HepG2 (cell line): ENCODE measurements at regions not wholly inside any gene's neighbourhood (a gene's known extent, or its start where the extent isn't known, plus 50 kb on each side); places are given as distances from the start of the nearest gene placed in this dataset.

ENCODE experiments used
- ATAC-seq: fragments of 200-7000 bp; cut with Tn5 transposase; 3 replicates; pipeline ENCODE4 v1.9.1; 2020; ENCODE audit warnings: mild to moderate bottlenecking, moderate library complexity
- BruUV-seq: library from RNA; stranded (reverse); fragments of 400-500 nt; replicated peaks from 2 replicates; lab custom pipeline; 2021; lab: Mats Ljungman, UMichigan
- CTCF ChIA-PET: fragments of 300-600 bp; formaldehyde crosslinking; extraction: SDS; loops from one replicate; lab custom pipeline; 2021; ENCODE audit warnings: low total read pairs, inconsistent platforms, low intra/inter-chr PET ratio; lab: Yijun Ruan, JAX
- POLR2A ChIA-PET: fragments of 350-600 bp; sonication (Branson Sonifier 250); formaldehyde crosslinking; loops from one replicate; lab custom pipeline; 2020; ENCODE audit warnings: antibody characterized with exemption, inconsistent platforms; lab: Yijun Ruan, JAX
- DNase-seq: peaks from one replicate; pipeline ENCODE4 v3.0.0-alpha.2; 2015; ENCODE audit warnings: low spot score
- FAIRE-seq: peaks from 3 replicates; lab custom pipeline; 2011; peaks lifted over from hg19 to GRCh38; lab: Jason Lieb, UNC
- H2AFZ ChIP-seq: one replicate; pipeline ENCODE4 v1.6.1; 2011; ENCODE audit warnings: low read length, inconsistent platforms
- H3K27ac ChIP-seq: fragments of 300-600 bp; 3 replicates; pipeline ENCODE4 v1.8.0; 2011; ENCODE audit warnings: mixed run types, mild to moderate bottlenecking, mixed read lengths, low read length, inconsistent platforms; ENCODE audit not compliant: insufficient read depth; ENCODE audit errors: extremely low read length
- H3K27me3 ChIP-seq, 2 experiments: fragments of 200-600 bp in 1 of 2; 2 replicates in 1 of 2; 3 replicates in 1 of 2; pipeline versions ENCODE4 v1.6.0 to v1.8.0; 2011; ENCODE audit warnings: low read length in 2 of 2, mild to moderate bottlenecking in 2 of 2, moderate library complexity in 2 of 2, inconsistent platforms in 1 of 2; ENCODE audit not compliant: insufficient read depth in 2 of 2, control insufficient read depth in 1 of 2
- H3K36me3 ChIP-seq, 2 experiments: fragments of 200-600 bp in 1 of 2; replicated peaks in 1 of 2; 2 replicates in 1 of 2; 3 replicates in 1 of 2; pipeline versions ENCODE4 v1.5.1 to v1.8.0; 2011; ENCODE audit warnings: low read length in 2 of 2, inconsistent platforms in 1 of 2; ENCODE audit not compliant: insufficient read depth in 2 of 2, control insufficient read depth in 1 of 2
- H3K4me1 ChIP-seq: 2 replicates; pipeline ENCODE4 v1.5.1; 2012; ENCODE audit warnings: low read length, inconsistent platforms; ENCODE audit not compliant: insufficient read depth
- H3K4me2 ChIP-seq: 2 replicates; pipeline ENCODE4 v1.6.0; 2011; ENCODE audit warnings: low read depth, low read length, inconsistent platforms
- H3K4me3 ChIP-seq, 3 experiments: fragments of 200-600 bp in 1 of 3; sonication (generic), shearing (Covaris generic) in 1 of 3; replicated peaks in 1 of 3; 2 replicates each; pipeline ENCODE4 v1.5.1; 2011 to 2016; ENCODE audit warnings: low read length in 3 of 3, inconsistent platforms in 2 of 3, low read depth in 2 of 3, mild to moderate bottlenecking in 2 of 3, control low read depth in 1 of 3, mixed read lengths in 1 of 3; ENCODE audit not compliant: insufficient read depth in 1 of 3
- H3K79me2 ChIP-seq: one replicate; pipeline ENCODE4 v1.6.1; 2011; ENCODE audit warnings: low read length, inconsistent platforms; ENCODE audit not compliant: insufficient read depth
- H3K9ac ChIP-seq: 2 replicates; pipeline ENCODE4 v1.6.0; 2011; ENCODE audit warnings: mild to moderate bottlenecking, low read depth, low read length, inconsistent platforms; ENCODE audit not compliant: insufficient read depth
- H3K9me3 ChIP-seq: 2 replicates; pipeline ENCODE4 v1.5.1; 2012; ENCODE audit warnings: mild to moderate bottlenecking, low read length
- H4K20me1 ChIP-seq: 2 replicates; pipeline ENCODE4 v1.6.0; 2011; ENCODE audit warnings: inconsistent platforms, mild to moderate bottlenecking, low read length, moderate library complexity; ENCODE audit not compliant: insufficient read depth
- ASH2L ChIP-seq: fragments of 300-600, 200-600 bp; sonication (generic); IDR thresholded peaks from 2 replicates; pipeline ENCODE4 v1.7.0; 2017; ENCODE audit warnings: low read depth, mild to moderate bottlenecking, moderate library complexity, mixed read lengths, low read length; ENCODE audit not compliant: insufficient read length
- ETV6 ChIP-seq: sonication (generic); formaldehyde crosslinking; conservative IDR thresholded peaks from 2 replicates; pipeline ENCODE4 v1.4.0; 2020; ENCODE audit warnings: missing genetic modification reagents
- GTF3A ChIP-seq: sonication (generic); formaldehyde crosslinking; conservative IDR thresholded peaks from 2 replicates; pipeline ENCODE4 v1.4.0; 2020; ENCODE audit warnings: mild to moderate bottlenecking, missing genetic modification reagents
- HCFC1 ChIP-seq: fragments of 150-350 bp; IDR thresholded peaks from 2 replicates; pipeline ENCODE4 v1.6.1; 2014; ENCODE audit warnings: low read depth, low read length
- HMG20A ChIP-seq: IDR thresholded peaks from 2 replicates; pipeline ENCODE4 v1.6.1; 2016; ENCODE audit warnings: borderline replicate concordance
- KLF12 ChIP-seq: sonication (generic); formaldehyde crosslinking; IDR thresholded peaks from 2 replicates; pipeline ENCODE4 v1.4.0; 2020; ENCODE audit warnings: missing genetic modification reagents, borderline replicate concordance
- MYNN ChIP-seq: sonication (generic); formaldehyde crosslinking; IDR thresholded peaks from 2 replicates; pipeline ENCODE4 v1.4.0; 2020; ENCODE audit warnings: mild to moderate bottlenecking, low read depth, missing genetic modification reagents
- REL ChIP-seq: sonication (generic); formaldehyde crosslinking; conservative IDR thresholded peaks from 2 replicates; pipeline ENCODE4 v1.8.0; 2022; ENCODE audit warnings: mild to moderate bottlenecking, missing genetic modification reagents, moderate library complexity
- ZNF800 ChIP-seq: sonication (generic); formaldehyde crosslinking; IDR thresholded peaks from 2 replicates; pipeline ENCODE4 v1.4.0; 2020; ENCODE audit warnings: missing genetic modification reagents
- ZSCAN22 ChIP-seq: sonication (generic); formaldehyde crosslinking; IDR thresholded peaks from 2 replicates; pipeline ENCODE4 v1.4.0; 2020; ENCODE audit warnings: mild to moderate bottlenecking, missing genetic modification reagents
- WGBS: methylation state at CpG from one replicate; pipeline ENCODE4 v1.1.6; 2017; ENCODE audit warnings: low lambda C conversion rate; 5-methylcytosine and 5-hydroxymethylcytosine counted together
- in situ Hi-C: cut with HindIII; loops from 2 replicates; pipeline ENCODE4 v1.10.0; 2017; ENCODE audit warnings: low pct_unique_long_range_greater_than_20kb; ENCODE audit not compliant: extremely low pct_ligation_motif_present
- intact Hi-C: fragments of 100-400 bp; cut with micrococcal nuclease; formaldehyde crosslinking; loops from one replicate; pipeline ENCODE4 v1.10.0; 2022; ENCODE audit not compliant: unreplicated experiment
- TF ChIP-seq, protein P1 (sequence below), 2 experiments: sonication (generic) in 1 of 2; formaldehyde crosslinking in 1 of 2; IDR thresholded peaks; 2 replicates each; pipeline versions ENCODE4 v1.4.0 to v1.6.1; 2018 to 2020; ENCODE audit warnings: missing genetic modification reagents in 2 of 2, borderline replicate concordance in 1 of 2, low read depth in 1 of 2, mild to moderate bottlenecking in 1 of 2, missing biosample characterization in 1 of 2
- TF ChIP-seq, protein P2 (sequence below): IDR thresholded peaks from 2 replicates; pipeline ENCODE4 v1.6.1; 2016; ENCODE audit warnings: low read depth
- TF ChIP-seq, protein P3 (sequence below): sonication (generic); formaldehyde crosslinking; IDR thresholded peaks from 2 replicates; pipeline ENCODE4 v1.8.1; 2022; ENCODE audit warnings: low read depth, mild to moderate bottlenecking, missing genetic modification reagents
- TF ChIP-seq, protein P4 (sequence below): sonication (generic); formaldehyde crosslinking; IDR thresholded peaks from 2 replicates; pipeline ENCODE4 v1.4.0; 2020; ENCODE audit warnings: mild to moderate bottlenecking, missing genetic modification reagents

- peak overlapping the region; percentile 54 for H3K4me2 ChIP-seq
- no peaks in the 10 kb centered on the region for H3K79me2 ChIP-seq
- no peak overlapping the region; a peak in 1 of 6 replicates for H3K4me3 ChIP-seq
- peak; percentile 36 for FAIRE-seq
- H3K4me1 ChIP-seq, result peaks cover 58% of the 10 kb centered on the region
- no peak overlapping the region for H2AFZ ChIP-seq
- ChIA-PET CTCF (no interaction called here), POLR2A (interaction anchor here (0.6 to 2.3 kb wide), 5 partner anchors 8 to 68 kb away, joined by 3 to 31 read pairs (median 4); no protein-coding TSS in a partner anchor)
- no peaks in the 10 kb centered on the region for H4K20me1 ChIP-seq
- H3K9me3 ChIP-seq, result no peaks in the 10 kb centered on the region
- 3% methylated on average over 3 of the region's 3 CpGs for WGBS
- DNase-seq, result peak; percentile 62
- H3K36me3 ChIP-seq, result no peaks in the 10 kb centered on the region
- intact Hi-C loops, result loop anchor here (2.0 kb wide), 2 partner anchors 20 to 68 kb away; no protein-coding TSS in a partner anchor
- no peaks in the 10 kb centered on the region for H3K27me3 ChIP-seq
- no TSS peak for BruUV-seq
- in situ Hi-C loops, result no loop called here
- no peak overlapping the region for H3K9ac ChIP-seq
- peak overlapping the region; percentile 15 for H3K27ac ChIP-seq
- ATAC-seq, result peak; percentile 92
- TF ChIP-seq, protein P1, sequence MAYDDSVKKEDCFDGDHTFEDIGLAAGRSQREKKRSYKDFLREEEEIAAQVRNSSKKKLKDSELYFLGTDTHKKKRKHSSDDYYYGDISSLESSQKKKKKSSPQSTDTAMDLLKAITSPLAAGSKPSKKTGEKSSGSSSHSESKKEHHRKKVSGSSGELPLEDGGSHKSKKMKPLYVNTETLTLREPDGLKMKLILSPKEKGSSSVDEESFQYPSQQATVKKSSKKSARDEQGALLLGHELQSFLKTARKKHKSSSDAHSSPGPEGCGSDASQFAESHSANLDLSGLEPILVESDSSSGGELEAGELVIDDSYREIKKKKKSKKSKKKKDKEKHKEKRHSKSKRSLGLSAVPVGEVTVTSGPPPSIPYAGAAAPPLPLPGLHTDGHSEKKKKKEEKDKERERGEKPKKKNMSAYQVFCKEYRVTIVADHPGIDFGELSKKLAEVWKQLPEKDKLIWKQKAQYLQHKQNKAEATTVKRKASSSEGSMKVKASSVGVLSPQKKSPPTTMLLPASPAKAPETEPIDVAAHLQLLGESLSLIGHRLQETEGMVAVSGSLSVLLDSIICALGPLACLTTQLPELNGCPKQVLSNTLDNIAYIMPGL (CRISPR knock-in tag; IDR thresholded peaks at IDR 0.05; ENCODE audit: borderline replicate concordance in 1 of 2, low read depth in 1 of 2), result no peak
- TF ChIP-seq REL, result no peak
- no peak for TF ChIP-seq GTF3A (CRISPR knock-in tag)
- TF ChIP-seq ETV6, result no peak
- TF ChIP-seq, protein P2, sequence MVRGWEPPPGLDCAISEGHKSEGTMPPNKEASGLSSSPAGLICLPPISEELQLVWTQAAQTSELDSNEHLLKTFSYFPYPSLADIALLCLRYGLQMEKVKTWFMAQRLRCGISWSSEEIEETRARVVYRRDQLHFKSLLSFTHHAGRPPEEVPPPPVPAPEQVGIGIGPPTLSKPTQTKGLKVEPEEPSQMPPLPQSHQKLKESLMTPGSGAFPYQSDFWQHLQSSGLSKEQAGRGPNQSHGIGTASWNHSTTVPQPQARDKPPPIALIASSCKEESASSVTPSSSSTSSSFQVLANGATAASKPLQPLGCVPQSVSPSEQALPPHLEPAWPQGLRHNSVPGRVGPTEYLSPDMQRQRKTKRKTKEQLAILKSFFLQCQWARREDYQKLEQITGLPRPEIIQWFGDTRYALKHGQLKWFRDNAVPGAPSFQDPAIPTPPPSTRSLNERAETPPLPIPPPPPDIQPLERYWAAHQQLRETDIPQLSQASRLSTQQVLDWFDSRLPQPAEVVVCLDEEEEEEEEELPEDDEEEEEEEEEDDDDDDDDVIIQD (CRISPR knock-in tag), result 0 out of 2 replicates have a peak, but pooled peaks have one; percentile 15
- TF ChIP-seq ZSCAN22 (CRISPR knock-in tag), result no peak
- TF ChIP-seq ZNF800, result no peak
- no peak for TF ChIP-seq KLF12
- TF ChIP-seq ASH2L, result peak; percentile 33
- TF ChIP-seq, protein P3, sequence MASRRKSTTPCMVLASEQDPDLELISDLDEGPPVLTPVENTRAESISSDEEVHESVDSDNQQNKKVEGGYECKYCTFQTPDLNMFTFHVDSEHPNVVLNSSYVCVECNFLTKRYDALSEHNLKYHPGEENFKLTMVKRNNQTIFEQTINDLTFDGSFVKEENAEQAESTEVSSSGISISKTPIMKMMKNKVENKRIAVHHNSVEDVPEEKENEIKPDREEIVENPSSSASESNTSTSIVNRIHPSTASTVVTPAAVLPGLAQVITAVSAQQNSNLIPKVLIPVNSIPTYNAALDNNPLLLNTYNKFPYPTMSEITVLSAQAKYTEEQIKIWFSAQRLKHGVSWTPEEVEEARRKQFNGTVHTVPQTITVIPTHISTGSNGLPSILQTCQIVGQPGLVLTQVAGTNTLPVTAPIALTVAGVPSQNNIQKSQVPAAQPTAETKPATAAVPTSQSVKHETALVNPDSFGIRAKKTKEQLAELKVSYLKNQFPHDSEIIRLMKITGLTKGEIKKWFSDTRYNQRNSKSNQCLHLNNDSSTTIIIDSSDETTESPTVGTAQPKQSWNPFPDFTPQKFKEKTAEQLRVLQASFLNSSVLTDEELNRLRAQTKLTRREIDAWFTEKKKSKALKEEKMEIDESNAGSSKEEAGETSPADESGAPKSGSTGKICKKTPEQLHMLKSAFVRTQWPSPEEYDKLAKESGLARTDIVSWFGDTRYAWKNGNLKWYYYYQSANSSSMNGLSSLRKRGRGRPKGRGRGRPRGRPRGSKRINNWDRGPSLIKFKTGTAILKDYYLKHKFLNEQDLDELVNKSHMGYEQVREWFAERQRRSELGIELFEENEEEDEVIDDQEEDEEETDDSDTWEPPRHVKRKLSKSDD, result no peak
- no peak for TF ChIP-seq MYNN (CRISPR knock-in tag)
- no peak for TF ChIP-seq HMG20A (CRISPR knock-in tag)
- TF ChIP-seq HCFC1, result no peak
- TF ChIP-seq, protein P4, sequence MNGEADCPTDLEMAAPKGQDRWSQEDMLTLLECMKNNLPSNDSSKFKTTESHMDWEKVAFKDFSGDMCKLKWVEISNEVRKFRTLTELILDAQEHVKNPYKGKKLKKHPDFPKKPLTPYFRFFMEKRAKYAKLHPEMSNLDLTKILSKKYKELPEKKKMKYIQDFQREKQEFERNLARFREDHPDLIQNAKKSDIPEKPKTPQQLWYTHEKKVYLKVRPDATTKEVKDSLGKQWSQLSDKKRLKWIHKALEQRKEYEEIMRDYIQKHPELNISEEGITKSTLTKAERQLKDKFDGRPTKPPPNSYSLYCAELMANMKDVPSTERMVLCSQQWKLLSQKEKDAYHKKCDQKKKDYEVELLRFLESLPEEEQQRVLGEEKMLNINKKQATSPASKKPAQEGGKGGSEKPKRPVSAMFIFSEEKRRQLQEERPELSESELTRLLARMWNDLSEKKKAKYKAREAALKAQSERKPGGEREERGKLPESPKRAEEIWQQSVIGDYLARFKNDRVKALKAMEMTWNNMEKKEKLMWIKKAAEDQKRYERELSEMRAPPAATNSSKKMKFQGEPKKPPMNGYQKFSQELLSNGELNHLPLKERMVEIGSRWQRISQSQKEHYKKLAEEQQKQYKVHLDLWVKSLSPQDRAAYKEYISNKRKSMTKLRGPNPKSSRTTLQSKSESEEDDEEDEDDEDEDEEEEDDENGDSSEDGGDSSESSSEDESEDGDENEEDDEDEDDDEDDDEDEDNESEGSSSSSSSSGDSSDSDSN (CRISPR knock-in tag), result no peak
Measured at GRCh38 chr2:222776792-222777191, 84.0 kb upstream of the ACSL3 start.
